ENCODE measurements at regions not wholly inside any gene's neighbourhood (a gene's known extent, or its start where the extent isn't known, plus 50 kb on each side); places are given as distances from the start of the nearest gene placed in this dataset.
"Not testable (repeated sequence)": the region's sequence is repeated elsewhere in the genome, so short reads cannot be mapped to it uniquely, and the experiment has no call there.

GRCh38 chr1:144067042-144067441 lies 95.3 kb upstream of the FAM72C start:
- not testable (repeated sequence) for TF ChIP-seq CTCF (IDR thresholded peaks at IDR 0.05; ENCODE audit: extremely low read depth in 1 of 2, insufficient read depth in 1 of 2, low read depth in 1 of 2, low read length in 2 of 2); EZH2 (IDR thresholded peaks at IDR 0.05; ENCODE audit: borderline replicate concordance, low read depth, low read length, severe bottlenecking); GATA2 (IDR thresholded peaks at IDR 0.05; ENCODE audit: insufficient read depth, insufficient read length, low read depth, low read length); POLR2A (IDR thresholded peaks at IDR 0.05; ENCODE audit: low read depth, low read length); JUN (IDR thresholded peaks at IDR 0.05; ENCODE audit: borderline replicate concordance, insufficient read depth, insufficient read length, low read depth); MAX (IDR thresholded peaks at IDR 0.05; ENCODE audit: insufficient read depth, insufficient read length); POLR2AphosphoS5 (IDR thresholded peaks at IDR 0.05; ENCODE audit: insufficient read depth, low read depth, low read length); MYC (IDR thresholded peaks at IDR 0.05; ENCODE audit: low read depth, low read length); FOS (IDR thresholded peaks at IDR 0.05; ENCODE audit: borderline replicate concordance, insufficient read depth, low read length)
